GM04504 (cell line): ENCODE measurements at regions not wholly inside any gene's neighbourhood (a gene's known extent, or its start where the extent isn't known, plus 50 kb on each side); places are given as distances from the start of the nearest gene placed in this dataset.

Experiments
- DNase-seq: peaks from one replicate; pipeline ENCODE4 v3.0.0-alpha.2; 2012; ENCODE audit warnings: low read depth

DNA sequence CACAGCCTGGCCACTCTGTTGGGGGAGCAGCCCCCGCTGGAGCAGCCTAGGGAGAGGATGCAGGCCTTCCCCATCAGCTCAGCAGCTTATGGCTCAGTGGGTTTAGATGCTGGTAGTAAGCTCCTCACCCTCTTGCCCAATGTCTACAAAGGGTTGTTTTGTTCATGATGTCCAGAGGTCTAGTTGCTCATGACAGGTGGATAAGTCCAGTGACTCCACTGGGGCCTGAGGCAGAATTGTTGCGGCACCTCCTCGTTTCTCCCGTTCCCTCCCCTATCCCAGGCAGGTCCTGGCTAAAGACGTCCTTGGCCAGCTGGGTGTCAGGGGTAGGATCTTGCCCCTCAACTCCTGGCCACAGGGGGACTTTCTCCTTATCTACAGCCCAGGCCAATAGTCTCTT lies 233.5 kb upstream of the B3GAT1 start:
- DNase-seq, result no peak

DNA sequence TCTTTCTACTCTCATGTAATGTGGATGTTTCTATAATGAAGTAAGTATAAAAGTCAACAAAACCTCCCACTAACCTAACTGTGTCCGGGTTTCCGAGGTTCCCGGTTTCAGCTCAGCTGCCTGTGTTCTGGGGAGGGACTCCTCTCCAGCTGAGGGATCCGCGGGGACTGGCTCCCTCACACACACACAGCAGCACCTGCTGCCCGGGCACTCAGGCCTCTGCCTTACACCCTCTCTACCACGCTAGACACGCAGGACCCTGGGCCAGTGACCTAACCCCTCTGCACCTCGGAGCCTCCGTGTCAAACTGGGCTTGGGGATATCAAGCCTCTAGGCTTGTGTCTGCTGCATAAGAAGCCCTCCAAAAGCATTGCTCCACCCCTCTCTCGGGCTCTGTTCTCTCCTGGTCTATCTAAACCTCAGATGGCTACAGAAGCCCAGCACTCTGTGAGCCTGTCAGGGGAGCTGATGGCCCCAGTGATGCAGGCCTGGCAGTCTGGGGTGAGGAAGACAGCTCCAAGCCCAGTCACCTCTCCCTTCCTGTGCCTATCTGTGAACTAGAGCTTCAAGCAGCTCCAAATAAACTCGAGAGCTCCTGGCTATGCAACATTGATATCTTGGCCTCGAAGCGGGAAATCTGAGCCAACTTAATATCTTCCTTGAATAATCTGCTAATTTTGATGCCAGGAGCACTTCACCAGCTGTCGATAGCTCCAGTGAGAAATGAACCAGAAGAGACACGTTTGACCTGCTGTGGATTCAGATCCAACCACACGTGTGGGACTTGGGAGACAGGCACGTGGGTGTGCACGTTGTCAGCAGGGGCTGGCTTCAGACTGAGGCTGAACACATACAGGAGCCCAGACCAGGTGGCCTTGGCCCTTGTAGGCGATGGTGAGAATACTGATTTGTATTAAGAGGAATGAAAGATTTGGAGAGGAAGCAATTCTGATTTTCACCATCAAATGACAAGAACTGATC lies 232.7 kb upstream of the B3GAT1 start:
- no peak for DNase-seq

DNA sequence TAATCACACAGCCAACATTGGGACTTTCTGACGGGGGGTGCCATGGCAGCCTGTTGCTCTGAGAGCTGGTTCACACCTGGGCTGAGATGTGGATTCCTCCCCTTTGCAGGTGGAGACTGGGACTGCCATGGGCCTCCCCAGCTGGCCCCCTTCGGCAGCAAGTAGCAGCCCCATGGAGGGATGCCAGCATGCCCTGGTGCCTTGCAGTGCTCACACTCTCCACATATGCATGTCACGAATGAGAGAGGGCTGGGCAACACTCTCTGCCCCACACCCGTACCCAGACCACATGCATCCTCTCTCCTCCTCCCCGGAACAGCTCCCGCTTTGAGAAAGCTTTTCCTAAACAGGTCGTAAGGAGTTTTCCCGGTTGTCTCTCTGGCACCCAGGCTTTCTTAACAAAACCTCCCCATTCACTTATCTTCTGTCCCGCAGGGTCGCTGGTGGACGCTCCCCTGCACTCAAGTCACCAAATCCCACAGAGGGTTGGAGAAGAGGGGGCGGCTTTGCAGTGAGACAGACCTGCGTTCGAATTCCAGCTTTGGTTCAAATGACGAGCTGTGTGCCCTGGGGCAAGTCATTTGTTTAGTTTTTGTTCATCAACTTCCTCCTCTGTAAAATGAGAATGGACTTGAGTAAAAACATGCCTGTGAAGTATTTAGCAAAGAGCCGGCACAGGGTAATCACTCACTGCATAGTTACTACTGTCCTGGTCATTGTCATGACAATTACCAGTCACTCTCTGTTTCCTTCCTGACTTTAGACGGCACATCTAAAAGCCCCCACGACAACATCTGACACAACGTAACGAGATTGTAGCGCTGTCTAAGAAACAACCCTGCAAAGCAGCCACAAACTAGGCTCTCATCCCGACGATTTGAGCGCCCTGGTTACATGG lies 231.3 kb upstream of the B3GAT1 start:
- no peak for DNase-seq

DNA sequence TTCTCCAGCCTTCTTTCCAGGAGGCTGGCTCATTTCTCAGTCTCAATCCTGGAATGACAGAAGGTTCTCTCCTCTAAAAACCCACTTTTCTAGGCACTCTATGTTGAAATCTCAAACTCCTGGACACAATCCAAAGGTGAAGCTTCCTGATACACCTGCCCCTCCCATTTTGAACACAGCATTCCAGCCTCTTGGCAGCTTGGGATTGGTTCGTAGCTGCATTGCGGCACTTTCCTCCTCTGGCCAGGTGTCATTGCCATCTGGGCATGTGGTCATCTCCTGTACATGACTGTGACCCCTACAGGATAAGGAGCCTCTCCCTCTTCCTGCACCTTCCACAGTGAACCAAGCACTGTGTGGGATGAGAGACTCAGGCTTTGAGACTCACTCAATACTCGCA lies 230.2 kb upstream of the B3GAT1 start:
- DNase-seq, result no peak

DNA sequence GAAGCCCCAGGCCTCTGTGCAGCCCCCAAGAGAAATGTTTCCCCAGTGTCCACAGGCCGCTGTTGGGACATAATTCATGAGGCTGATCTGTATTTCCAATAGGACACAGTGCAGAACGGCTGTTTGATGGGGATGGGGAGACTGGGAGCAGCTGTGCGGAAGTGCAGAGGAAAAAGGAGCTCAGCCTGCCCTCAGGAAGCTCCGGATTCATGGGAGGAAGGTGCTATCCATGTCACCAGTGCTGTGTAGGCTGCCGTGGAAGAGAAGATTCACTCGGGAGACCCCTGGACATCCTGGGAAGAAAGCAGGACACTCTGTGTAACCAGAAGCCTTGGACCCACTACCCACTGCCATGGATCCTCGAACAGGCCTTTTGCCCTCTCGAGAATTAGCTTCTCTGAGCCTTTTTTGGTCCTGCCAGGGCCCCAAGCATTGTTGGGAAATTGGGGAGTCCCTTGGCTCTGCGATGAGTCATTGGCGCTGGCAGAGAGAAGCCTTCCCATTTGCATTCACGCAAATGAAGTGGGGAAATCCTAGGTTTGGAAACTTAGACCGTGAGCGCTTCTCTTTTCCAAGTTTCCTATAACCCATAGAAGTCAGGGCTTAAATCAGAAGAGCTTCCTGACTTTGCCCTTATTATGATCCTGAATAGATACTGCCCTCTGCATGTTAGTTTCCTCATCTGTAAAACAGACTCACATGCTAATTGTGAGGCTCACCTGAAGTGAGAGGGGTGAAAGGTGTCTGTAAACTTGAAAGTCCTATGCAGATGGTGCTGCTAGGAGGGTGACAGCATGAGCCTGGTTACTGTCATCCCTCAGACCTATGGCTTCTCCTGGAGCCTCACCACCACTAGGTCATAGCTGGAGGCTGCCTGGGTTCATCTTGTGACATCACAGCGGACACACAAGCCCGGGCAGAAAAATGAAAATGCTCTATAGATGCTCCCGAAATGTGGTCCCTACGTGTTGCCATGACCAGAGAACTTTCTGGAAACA lies 229.2 kb upstream of the B3GAT1 start:
- no peak for DNase-seq

DNA sequence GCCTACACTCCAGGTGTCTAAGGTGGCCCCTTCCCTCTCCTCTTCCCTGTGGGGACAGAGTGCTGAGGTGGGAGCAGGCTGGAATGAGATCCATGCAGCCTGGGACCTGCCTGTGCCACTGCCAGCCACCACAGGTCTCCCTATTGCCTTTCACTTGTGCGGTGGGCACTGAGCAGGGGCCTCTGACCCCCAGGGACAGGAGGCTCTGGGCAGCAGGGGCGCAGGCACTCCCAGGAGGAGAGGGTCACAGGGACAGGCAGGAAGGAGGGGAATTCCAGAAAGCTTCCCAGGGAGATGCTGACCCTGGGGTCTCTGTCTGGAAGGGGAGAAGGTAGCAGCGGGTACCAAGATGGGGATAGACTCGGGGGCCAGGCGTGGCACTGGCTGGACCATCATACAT lies 228.5 kb upstream of the B3GAT1 start:
- DNase-seq, result no peak

DNA sequence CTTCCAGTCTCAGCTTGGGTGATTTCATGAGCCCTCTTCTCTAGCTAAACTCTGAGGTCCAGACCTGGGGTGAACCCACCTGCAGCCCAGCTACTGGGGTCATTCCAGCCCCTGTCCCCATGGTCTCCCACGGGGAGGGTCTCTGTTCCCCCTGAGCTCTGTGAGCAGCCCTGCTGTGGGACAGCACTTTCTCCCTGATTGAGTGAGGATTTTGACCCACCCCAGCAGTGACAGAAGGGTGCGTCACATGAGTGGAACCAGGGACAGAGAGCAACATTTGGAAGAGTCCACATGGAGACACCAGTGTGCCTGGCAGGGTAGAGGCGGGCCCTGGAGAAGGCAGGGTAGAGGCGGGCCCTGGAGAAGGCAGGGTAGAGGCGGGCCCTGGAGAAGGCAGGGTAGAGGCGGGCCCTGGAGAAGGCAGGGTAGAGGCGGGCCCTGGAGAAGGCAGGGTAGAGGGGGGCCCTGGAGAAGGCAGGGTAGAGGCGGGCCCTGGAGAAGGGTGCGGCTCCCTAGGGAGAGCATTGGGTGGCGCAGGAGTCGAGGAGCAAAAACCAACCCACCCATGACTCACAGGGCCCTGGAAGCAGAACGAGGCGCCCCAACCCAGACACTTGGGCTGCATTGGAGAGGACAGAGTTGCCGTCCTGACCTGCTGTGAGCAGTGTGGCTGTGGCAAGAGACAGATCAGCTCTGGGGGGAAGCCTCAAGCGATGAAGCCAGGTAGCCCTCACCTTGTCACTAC lies 227.7 kb upstream of the B3GAT1 start:
- DNase-seq, result no peak

DNA sequence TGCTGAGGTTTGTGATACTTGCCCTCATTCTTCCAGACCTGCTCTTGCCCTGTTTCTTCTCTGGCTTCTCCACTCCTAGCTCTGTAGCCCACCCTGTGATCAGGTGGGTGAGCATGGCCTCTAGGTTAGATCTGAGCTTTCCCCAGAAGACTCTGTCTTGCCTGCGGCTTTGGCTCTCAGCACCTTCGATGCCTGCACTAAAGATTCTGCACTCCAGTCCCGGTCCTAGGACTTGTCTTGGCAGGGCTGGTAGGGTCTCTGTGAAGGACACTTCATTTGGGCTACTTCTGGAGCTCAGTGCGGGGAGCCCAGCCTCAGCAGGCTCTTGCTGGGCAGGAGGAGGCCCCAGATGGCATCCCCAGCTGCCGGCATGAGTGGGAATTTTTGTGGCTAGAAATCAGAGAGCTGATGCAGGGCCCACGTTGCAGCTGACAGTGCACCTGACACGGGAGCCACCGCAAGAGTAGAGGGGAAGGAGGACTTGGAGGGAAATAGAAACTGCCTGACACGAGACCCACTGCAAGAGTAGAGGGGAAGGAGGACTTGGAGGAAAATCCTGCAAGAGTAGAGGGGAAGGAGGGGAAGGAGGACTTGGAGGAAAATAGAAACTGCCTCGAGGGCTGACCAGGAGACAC lies 226.9 kb upstream of the B3GAT1 start:
- DNase-seq, result no peak

DNA sequence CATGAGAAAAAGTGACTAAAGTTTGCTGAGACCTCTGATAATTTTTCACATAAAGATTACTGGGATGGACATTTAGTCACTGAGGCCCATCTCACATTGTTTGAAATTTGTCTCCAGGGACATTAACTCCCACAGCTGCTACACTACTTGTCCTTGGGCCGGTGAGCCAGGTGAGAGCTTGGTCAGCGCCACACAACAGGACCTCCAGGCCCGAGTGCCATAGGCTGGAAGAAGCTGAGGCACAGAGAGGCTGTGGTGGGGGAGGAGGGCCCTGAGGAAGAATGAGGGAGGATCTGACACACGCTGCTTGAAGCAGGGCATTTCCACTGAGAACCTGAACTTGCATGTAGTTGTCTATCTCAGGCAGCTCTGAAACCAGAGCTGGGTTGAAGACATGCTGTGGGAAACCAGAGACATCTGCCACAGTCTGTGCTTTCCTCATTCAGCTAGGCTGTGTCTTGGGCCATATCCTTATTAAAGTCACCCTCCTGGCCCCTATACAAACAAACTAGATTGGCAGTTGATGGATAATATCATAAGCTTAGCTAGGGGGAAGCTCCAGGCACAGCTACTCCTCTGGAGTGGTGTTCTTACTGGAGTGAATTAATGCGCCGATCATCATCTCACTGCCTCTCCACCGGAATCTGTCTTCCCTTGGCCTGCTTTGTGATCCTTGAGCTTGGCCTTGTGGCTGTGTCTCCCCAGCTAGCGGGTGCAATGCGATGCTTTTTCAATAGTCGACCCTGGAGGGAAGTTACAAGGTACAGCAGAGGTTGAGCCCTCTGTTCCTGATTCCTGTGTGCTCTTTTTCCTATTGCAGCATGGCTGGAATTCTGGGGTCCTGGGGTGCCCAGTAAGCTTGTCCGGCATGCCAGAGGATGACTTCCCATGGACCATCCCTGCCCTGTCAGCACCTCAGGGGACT lies 225.3 kb upstream of the B3GAT1 start:
- DNase-seq, result no peak

DNA sequence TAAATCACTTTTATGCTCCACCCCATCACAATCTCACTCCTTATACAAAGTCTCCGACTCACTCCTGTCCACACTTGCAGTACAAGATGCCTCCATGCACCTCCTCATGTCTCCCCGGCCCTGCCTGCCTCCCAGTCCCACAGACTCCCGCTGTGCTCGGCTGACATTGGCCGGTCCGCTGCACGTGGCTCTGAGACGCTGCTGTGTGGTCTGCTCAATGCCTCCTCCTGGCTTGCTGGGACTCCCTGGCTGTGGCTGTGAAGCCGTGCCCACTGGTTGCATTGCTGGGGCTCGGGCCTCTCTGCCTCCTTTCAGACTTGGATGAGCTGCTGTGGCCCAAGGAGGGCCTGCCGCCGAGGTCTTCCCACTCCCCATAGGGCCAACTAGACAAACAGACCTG lies 224.0 kb upstream of the B3GAT1 start:
- DNase-seq, result no peak

DNA sequence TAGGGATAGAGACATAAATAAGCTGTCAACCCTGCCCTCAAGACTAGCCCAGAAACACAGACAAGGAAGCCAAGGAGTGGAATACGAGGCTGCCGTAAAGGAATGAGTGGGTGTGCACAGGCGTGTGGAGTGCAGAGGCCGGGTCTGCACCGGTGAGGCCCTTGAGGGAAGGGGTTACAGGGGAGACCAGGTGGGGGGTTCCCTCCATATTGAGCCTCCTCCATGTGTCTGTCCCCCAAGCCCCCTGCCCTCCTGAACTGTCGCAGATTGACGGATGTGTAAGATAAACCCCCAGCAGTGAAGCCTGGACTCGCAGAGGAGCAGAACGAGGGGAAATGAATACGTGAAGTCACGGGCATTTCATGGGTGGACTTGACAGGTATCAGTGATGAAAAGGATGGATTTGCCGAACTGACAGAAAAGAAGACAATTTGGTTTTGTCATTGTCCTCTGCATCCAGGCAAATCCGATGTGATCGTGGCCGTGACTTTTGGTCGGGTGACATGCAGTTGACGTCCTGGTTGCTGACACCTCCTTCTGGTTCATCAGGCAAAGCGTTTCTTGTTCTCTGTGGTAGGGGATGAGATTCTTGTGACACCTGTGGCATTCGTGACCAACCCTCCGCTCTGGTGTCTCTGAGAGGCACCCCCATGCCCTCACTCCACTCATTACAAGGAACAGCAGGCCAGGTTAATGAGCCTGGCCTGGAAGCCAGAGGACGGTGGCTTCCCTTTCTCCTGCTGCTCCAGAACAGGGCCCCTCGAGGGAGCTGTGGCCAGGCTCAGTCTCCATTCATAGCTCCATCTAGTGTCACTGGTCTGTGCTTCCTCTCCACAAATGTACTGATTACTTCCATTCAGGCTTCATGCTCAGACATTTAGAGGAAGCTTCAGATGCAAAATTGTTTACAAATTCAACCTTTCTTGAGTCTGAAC lies 223.1 kb upstream of the B3GAT1 start:
- no peak for DNase-seq

DNA sequence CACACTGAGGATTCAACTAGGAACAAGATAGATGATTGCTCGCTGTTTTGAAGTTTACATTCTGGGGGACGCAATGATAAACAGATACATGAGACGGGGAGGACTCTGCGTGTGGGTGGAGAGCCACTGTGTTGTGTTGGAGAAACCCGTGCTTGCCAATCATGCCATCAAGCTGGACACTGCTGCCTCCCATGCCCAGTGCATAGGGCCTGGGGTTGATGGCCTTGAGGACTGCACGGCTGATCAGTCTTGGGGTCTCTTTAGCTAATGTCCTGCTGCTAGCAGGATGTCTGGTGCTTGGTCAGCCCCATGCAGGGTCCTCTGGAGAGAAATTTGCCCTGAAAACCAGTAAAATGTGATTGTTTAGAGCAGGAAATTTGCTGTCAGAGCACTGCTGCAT lies 221.2 kb upstream of the B3GAT1 start:
- DNase-seq, result no peak

DNA sequence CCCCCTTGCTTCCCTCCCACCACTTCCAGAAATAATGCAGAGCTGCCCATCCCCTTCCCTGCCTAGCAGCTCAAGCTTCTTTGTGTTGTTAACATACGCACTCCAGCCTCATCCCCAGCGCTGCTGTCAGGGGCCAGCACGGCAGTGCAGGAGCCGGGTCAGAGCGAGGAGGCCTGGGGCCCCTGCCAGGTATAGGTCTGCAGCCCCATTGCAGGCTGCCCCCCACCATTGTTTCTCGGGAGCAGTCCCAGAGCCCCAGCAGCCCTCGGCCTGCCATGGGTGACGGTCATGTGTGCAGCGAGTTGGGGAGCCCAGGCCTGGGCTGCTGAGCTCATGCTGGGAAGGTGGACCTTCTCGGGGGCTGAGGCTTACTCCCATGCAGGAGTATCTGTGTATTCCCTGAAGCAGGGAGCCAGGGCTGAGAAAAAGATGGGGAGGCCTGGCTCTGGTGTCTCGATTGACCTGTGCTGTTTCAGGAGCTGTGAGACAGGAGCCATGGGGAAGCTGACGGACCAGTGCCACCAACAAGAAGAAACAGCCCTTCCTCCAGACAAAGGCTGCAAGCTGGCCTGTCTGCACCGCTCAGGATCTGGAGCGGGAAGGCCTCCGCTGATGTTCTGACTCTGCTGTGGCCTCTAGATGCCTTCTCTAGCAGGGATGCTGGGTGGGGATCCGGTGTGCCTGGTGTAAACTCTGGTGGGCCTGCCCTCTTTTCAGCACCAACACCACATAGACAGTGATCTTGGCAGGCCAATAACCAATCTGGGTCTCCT lies 220.5 kb upstream of the B3GAT1 start:
- no peak for DNase-seq

DNA sequence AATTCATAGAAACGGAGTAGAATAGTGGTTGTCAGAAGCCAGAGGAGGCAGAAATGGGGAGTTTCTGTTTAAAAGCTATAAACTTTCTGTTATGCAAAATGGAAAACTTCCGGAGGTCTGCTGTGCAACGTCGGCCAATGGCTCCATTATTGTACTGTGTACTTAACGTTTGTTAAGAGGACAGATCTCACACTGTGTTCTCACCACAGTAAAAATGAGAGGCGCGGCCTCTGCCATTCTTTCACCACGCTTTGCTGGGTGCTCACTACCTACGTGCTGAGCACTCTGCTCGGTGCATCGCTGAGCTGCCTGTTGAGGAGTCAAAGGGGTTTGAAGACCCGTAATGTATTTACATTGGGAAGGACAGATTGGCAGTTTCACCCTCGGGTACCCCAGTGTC lies 218.8 kb upstream of the B3GAT1 start:
- no peak for DNase-seq

DNA sequence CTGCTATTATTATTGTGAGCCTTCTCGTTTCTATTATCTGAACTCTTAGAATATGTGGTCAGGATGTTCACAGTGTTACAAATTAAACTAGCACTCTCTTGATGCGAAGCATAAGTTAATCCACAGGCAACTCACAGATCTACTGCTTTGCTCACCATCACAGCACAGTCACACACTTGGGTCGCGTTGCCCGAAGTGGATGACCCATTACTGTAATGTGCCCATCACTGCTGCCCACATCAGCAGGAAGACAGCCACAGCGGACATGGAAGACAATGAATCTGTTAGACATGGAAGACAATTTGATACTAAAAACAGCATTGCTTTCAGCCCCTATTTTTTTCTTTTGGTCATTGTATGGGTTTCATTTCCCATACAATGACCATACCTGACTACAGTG lies 216.4 kb upstream of the B3GAT1 start:
- DNase-seq, result no peak

DNA sequence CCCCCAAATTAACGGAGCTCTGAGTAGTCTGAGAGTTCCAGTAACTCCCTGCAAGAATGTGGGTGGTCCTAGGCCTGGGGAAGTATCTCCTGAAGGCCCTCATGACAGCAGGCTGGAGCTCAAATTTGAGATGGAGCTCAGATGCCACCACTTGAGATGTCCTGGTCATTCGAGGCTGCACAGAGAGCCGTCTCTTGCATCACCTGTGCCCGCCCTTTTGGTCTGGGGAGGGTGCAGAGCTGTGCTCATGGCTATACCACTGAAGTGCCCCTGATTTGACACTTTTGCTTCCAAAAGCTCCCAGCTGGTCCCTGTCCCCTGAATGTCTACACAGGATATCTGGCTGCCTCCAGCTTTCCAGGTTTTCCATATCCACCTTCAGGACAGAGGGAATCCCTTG lies 214.0 kb upstream of the B3GAT1 start:
- no peak for DNase-seq

DNA sequence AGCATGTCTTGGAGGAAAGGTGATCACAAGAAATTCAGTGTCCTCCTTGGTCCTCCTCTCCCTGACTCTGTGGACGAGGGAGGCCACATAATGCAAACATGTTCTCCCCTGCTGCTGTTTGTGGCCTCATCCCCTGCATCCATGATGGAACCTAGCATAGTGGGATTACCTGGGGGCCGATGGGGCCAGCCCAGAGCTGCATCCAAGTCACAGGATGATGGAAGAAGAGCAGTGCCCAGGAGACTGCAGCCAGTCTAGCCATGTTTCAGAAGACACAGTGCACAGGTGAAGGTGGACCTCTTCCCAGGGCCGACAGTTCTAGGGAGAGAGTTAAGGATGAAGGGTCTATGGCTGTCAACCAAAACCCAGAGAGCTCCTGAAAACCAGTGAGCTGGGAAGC lies 213.6 kb upstream of the B3GAT1 start:
- DNase-seq, result no peak

DNA sequence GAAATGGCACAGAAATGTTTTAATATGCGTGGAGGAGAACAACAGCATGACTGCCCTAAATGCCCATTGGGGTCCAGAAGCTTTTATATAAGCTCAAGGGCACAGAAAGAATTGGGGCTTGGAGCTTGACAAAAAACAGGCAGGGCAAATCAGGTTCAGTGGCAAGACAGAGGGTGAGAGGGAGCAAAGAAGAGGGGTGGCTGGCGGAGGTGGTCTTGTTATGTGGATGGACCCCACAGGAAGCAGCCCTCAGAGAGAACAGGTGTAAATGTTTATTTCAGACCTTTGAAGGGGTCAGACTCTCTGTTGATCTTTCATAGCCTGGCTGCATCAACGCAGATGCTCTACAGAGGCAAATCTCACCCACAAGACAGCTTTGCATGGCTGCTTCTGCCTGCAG lies 213.1 kb upstream of the B3GAT1 start:
- DNase-seq, result no peak
